IMR-90 (cell line): ENCODE measurements at regions not wholly inside any gene's neighbourhood (a gene's known extent, or its start where the extent isn't known, plus 50 kb on each side); places are given as distances from the start of the nearest gene placed in this dataset.

Experiments
- ATAC-seq: fragments of 200-7000 bp; cut with Tn5 transposase; 2 replicates; pipeline ENCODE4 v1.9.1; 2020; ENCODE audit warnings: low read depth, mild to moderate bottlenecking, moderate library complexity
- BruUV-seq: library from RNA; stranded (reverse); fragments of 400-500 nt; replicated peaks from 2 replicates; lab custom pipeline; 2021; lab: Mats Ljungman, UMichigan
- CTCF ChIA-PET: fragments of 300-600 bp; formaldehyde crosslinking; extraction: SDS; loops from one replicate; lab custom pipeline; 2021; ENCODE audit warnings: antibody characterized with exemption; lab: Yijun Ruan, JAX
- POLR2A ChIA-PET: fragments of 300-600 bp; sonication (Branson Sonifier 250); formaldehyde crosslinking; loops from one replicate; lab custom pipeline; 2022; ENCODE audit warnings: antibody characterized with exemption; ENCODE audit not compliant: unreplicated experiment; lab: Charles Lee
- DNase-seq: peaks from one replicate; pipeline ENCODE4 v3.0.0; 2013
- H2AFZ ChIP-seq: replicated peaks from 2 replicates; pipeline ENCODE3; 2013; ENCODE audit warnings: low read length, mild to moderate bottlenecking; ENCODE audit not compliant: poor library complexity
- H2AK5ac ChIP-seq: 2 replicates; pipeline ENCODE4 v1.6.1; 2013; ENCODE audit warnings: low read depth, low read length, inconsistent platforms
- H2AK9ac ChIP-seq: replicated peaks from 2 replicates; pipeline ENCODE3; 2013; ENCODE audit warnings: mild to moderate bottlenecking, low read depth, low read length, moderate library complexity; ENCODE audit not compliant: poor library complexity
- H2BK120ac ChIP-seq: 2 replicates; pipeline ENCODE4 v1.6.1; 2013; ENCODE audit warnings: low read depth, low read length, inconsistent platforms
- H2BK15ac ChIP-seq: 3 replicates; pipeline ENCODE4 v1.6.1; 2013; ENCODE audit warnings: low read depth, low read length, inconsistent platforms
- H2BK20ac ChIP-seq: 2 replicates; pipeline ENCODE4 v1.6.1; 2013; ENCODE audit warnings: low read depth, mild to moderate bottlenecking, inconsistent platforms, low read length, moderate library complexity
- H2BK5ac ChIP-seq: 2 replicates; pipeline ENCODE4 v1.6.1; 2013; ENCODE audit warnings: mild to moderate bottlenecking, low read depth, low read length, inconsistent platforms; ENCODE audit not compliant: poor library complexity, severe bottlenecking
- H3K14ac ChIP-seq: replicated peaks from 2 replicates; pipeline ENCODE4 v1.6.1; 2013; ENCODE audit warnings: low read depth, low read length, inconsistent platforms
- H3K18ac ChIP-seq: 2 replicates; pipeline ENCODE4 v1.6.1; 2013; ENCODE audit warnings: low read depth, low read length, control low read depth
- H3K23ac ChIP-seq: 2 replicates; pipeline ENCODE4 v1.6.1; 2013; ENCODE audit warnings: low read depth, low read length, inconsistent platforms
- H3K27ac ChIP-seq: 2 replicates; pipeline ENCODE4 v1.5.1; 2013; ENCODE audit warnings: mild to moderate bottlenecking, control low read depth, low read length; ENCODE audit not compliant: insufficient read depth
- H3K27me3 ChIP-seq: 2 replicates; pipeline ENCODE4 v1.6.1; 2013; ENCODE audit warnings: low read length; ENCODE audit not compliant: control insufficient read depth, insufficient read depth
- H3K36me3 ChIP-seq: 2 replicates; pipeline ENCODE4 v1.6.1; 2013; ENCODE audit warnings: low read length, mixed read lengths; ENCODE audit not compliant: control insufficient read depth, insufficient read depth
- H3K4ac ChIP-seq: 2 replicates; pipeline ENCODE4 v1.6.1; 2013; ENCODE audit warnings: low read depth, low read length, inconsistent platforms
- H3K4me1 ChIP-seq: 2 replicates; pipeline ENCODE4 v1.6.1; 2013; ENCODE audit warnings: low read length, mixed read lengths; ENCODE audit not compliant: control insufficient read depth, insufficient read depth
- H3K4me2 ChIP-seq: 2 replicates; pipeline ENCODE4 v1.6.1; 2013; ENCODE audit warnings: low read depth, mild to moderate bottlenecking, control low read depth, low read length, moderate library complexity
- H3K4me3 ChIP-seq: 2 replicates; pipeline ENCODE4 v1.5.1; 2013; ENCODE audit warnings: low read depth, mild to moderate bottlenecking, control low read depth, low read length, moderate library complexity; ENCODE audit not compliant: insufficient read depth
- H3K56ac ChIP-seq: 2 replicates; pipeline ENCODE4 v1.6.1; 2013; ENCODE audit warnings: low read length, inconsistent platforms; ENCODE audit not compliant: insufficient read depth; ENCODE audit errors: extremely low read depth
- H3K79me1 ChIP-seq, 2 experiments: 2 replicates each; pipeline ENCODE4 v1.6.1; 2013; ENCODE audit warnings: low read length in 2 of 2, inconsistent platforms in 1 of 2, low read depth in 1 of 2
- H3K9ac ChIP-seq: 2 replicates; pipeline ENCODE4 v1.6.1; 2013; ENCODE audit warnings: low read depth, low read length, control low read depth
- H3K9me1 ChIP-seq: 2 replicates; pipeline ENCODE4 v1.6.1; 2013; ENCODE audit warnings: low read length, inconsistent platforms; ENCODE audit not compliant: insufficient read depth
- H3K9me3 ChIP-seq: 2 replicates; pipeline ENCODE4 v1.6.1; 2013; ENCODE audit warnings: low read length; ENCODE audit not compliant: control insufficient read depth, insufficient read depth
- H4K20me1 ChIP-seq: 2 replicates; pipeline ENCODE4 v1.6.1; 2013; ENCODE audit warnings: low read length, inconsistent platforms; ENCODE audit not compliant: insufficient read depth
- H4K5ac ChIP-seq: 2 replicates; pipeline ENCODE4 v1.6.1; 2013; ENCODE audit warnings: mild to moderate bottlenecking, low read depth, low read length, control low read depth
- H4K8ac ChIP-seq, 2 experiments: 2 replicates each; pipeline ENCODE4 v1.6.1; 2013; ENCODE audit warnings: low read depth in 2 of 2, low read length in 2 of 2, control low read depth in 1 of 2, inconsistent platforms in 1 of 2
- H4K91ac ChIP-seq: 2 replicates; pipeline ENCODE4 v1.6.1; 2013; ENCODE audit warnings: low read depth, low read length, inconsistent platforms; ENCODE audit not compliant: insufficient read depth
- CEBPB ChIP-seq: IDR thresholded peaks from 2 replicates; pipeline ENCODE4 v1.6.1; 2012; ENCODE audit warnings: low read depth, low read length, improper control_type of control experiment
- CHD1 ChIP-seq: IDR thresholded peaks from 2 replicates; pipeline ENCODE4 v1.6.1; 2012; ENCODE audit warnings: low read depth, low read length, improper control_type of control experiment
- FOS ChIP-seq: fragments of 150-350 bp; IDR thresholded peaks from 2 replicates; pipeline ENCODE4 v1.6.1; 2016; ENCODE audit warnings: low read depth, low read length
- MAZ ChIP-seq: IDR thresholded peaks from 2 replicates; pipeline ENCODE4 v1.6.1; 2012; ENCODE audit warnings: low read depth, mild to moderate bottlenecking, low read length, improper control_type of control experiment, moderate library complexity, borderline replicate concordance
- MXI1 ChIP-seq: IDR thresholded peaks from 2 replicates; pipeline ENCODE4 v1.6.1; 2012; ENCODE audit warnings: low read depth, mild to moderate bottlenecking, low read length, moderate library complexity, borderline replicate concordance
- RCOR1 ChIP-seq: IDR thresholded peaks from 2 replicates; pipeline ENCODE4 v1.6.1; 2012; ENCODE audit warnings: mild to moderate bottlenecking, low read length, improper control_type of control experiment; ENCODE audit not compliant: insufficient replicate concordance
- SMC3 ChIP-seq: fragments of 150-350 bp; IDR thresholded peaks from 2 replicates; pipeline ENCODE4 v1.6.1; 2016; ENCODE audit warnings: low read depth, mild to moderate bottlenecking, antibody characterized with exemption, low read length, moderate library complexity
- WGBS, 2 experiments: methylation state at CpG; one replicate each; pipeline versions ENCODE4 v1.1.5 to v1.1.7; 2013; ENCODE audit warnings: missing lambda C conversion rate in 2 of 2; ENCODE audit not compliant: insufficient read length in 1 of 2; ENCODE audit errors: extremely low coverage in 2 of 2; 5-methylcytosine and 5-hydroxymethylcytosine counted together
- dilution Hi-C: fragments of 300-500 bp; cut with HindIII; formaldehyde crosslinking; loops from one replicate; pipeline ENCODE4 v1.14.3; 2018; ENCODE audit warnings: low sequenced_read_pairs; ENCODE audit not compliant: unreplicated experiment
- in situ Hi-C: fragments of 300-500 bp; cut with MboI; formaldehyde crosslinking; loops from 3 replicates; pipeline ENCODE4 v1.14.3; 2019; ENCODE audit warnings: low sequenced_read_pairs, inconsistent platforms, mixed read lengths
- intact Hi-C: fragments of 100-400 bp; cut with micrococcal nuclease; formaldehyde crosslinking; loops from 2 replicates; pipeline ENCODE4 v1.10.0; 2022
- TF ChIP-seq, protein P1 (sequence below): fragments of 150-350 bp; IDR thresholded peaks from 2 replicates; pipeline ENCODE4 v1.6.1; 2016; ENCODE audit warnings: low read depth, mild to moderate bottlenecking, low read length, moderate library complexity, borderline replicate concordance
- TF ChIP-seq, protein P2 (sequence below): conservative IDR thresholded peaks from 2 replicates; pipeline ENCODE4 v1.5.1; 2012; ENCODE audit warnings: mild to moderate bottlenecking, low read depth, low read length, improper control_type of control experiment

DNA sequence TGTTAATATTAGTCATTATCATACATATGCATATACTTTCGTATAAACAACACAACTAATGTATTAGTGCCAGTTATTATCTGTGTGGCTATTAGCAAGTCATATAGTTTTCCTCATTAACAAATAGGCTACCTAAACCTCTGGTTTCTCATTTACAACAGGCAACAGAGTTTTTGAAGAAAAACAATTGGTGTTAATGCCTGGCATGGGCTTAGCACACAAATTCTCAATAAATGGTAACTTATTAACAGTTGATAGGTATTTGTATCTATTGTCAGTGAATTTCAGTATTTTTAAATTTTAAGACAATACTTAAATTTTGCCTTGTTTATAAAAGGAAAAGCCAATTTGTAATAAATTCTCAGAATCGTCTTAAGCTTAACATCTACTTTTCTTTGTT is 182.5 kb downstream of the PMAIP1 start:
- POLR2A ChIA-PET = no interaction called here
- Histone ChIP-seq H3K9me1 (no peaks in the 10 kb centered on the region), H3K79me1 (no peaks in the 10 kb centered on the region), H2BK120ac (no peak overlapping the region), H3K4ac (no peak overlapping the region), H4K91ac (no peak overlapping the region), H4K8ac (no peak overlapping the region), H3K27me3 (peaks cover 5% of the 10 kb centered on the region), H3K9ac (no peak overlapping the region), H3K56ac (no peak overlapping the region), H2AK5ac (no peak overlapping the region), H3K4me2 (no peak overlapping the region), H2BK5ac (no peak overlapping the region), H3K4me3 (no peak overlapping the region), H3K14ac (no peak overlapping the region), H3K23ac (no peak overlapping the region), H3K4me1 (no peaks in the 10 kb centered on the region), H2BK20ac (no peak overlapping the region), H2AFZ (no peak overlapping the region), H3K36me3 (no peaks in the 10 kb centered on the region), H2AK9ac (no peak overlapping the region), H3K18ac (no peak overlapping the region), H3K9me3 (no peaks in the 10 kb centered on the region), H4K20me1 (no peaks in the 10 kb centered on the region), H2BK15ac (no peak overlapping the region), H3K27ac (no peak overlapping the region), H4K5ac (no peak overlapping the region)
- dilution Hi-C loops = no loop called here
- DNase-seq (no peak), ATAC-seq (no peak)
- in situ Hi-C loops = no loop called here
- CTCF ChIA-PET = no interaction called here
- intact Hi-C loops = no loop called here
- TF ChIP-seq RCOR1 (no peak), CEBPB (no peak), MAZ (no peak), SMC3 (no peak), CHD1 (no peak), FOS (no peak), MXI1 (no peak)
- TF ChIP-seq, protein P1, sequence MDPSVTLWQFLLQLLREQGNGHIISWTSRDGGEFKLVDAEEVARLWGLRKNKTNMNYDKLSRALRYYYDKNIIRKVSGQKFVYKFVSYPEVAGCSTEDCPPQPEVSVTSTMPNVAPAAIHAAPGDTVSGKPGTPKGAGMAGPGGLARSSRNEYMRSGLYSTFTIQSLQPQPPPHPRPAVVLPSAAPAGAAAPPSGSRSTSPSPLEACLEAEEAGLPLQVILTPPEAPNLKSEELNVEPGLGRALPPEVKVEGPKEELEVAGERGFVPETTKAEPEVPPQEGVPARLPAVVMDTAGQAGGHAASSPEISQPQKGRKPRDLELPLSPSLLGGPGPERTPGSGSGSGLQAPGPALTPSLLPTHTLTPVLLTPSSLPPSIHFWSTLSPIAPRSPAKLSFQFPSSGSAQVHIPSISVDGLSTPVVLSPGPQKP = no peak
- TF ChIP-seq, protein P2, sequence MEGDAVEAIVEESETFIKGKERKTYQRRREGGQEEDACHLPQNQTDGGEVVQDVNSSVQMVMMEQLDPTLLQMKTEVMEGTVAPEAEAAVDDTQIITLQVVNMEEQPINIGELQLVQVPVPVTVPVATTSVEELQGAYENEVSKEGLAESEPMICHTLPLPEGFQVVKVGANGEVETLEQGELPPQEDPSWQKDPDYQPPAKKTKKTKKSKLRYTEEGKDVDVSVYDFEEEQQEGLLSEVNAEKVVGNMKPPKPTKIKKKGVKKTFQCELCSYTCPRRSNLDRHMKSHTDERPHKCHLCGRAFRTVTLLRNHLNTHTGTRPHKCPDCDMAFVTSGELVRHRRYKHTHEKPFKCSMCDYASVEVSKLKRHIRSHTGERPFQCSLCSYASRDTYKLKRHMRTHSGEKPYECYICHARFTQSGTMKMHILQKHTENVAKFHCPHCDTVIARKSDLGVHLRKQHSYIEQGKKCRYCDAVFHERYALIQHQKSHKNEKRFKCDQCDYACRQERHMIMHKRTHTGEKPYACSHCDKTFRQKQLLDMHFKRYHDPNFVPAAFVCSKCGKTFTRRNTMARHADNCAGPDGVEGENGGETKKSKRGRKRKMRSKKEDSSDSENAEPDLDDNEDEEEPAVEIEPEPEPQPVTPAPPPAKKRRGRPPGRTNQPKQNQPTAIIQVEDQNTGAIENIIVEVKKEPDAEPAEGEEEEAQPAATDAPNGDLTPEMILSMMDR = no peak
- BruUV-seq = no TSS peak
- WGBS, 2 experiments = no CpG with 5 or more reads among the region's 2 CpGs
